OCI-M2 (cell line): ENCODE measurements at regions not wholly inside any gene's neighbourhood (a gene's known extent, or its start where the extent isn't known, plus 50 kb on each side); places are given as distances from the start of the nearest gene placed in this dataset.

Source experiments
- DNase-seq: peaks from one replicate; lab custom pipeline; 2025; ENCODE audit not compliant: unreplicated experiment; lab: John Stamatoyannopoulos, UW

- no peak for DNase-seq
Observed at GRCh38 chr18:33866386-33866785, 288.4 kb downstream of the ASXL3 start.

GRCh38 chr18:33863912-33864311 is 285.9 kb downstream of the ASXL3 start:
- DNase-seq: no peak

- DNase-seq: no peak
Observed at GRCh38 chr18:33854827-33855139, 276.8 kb downstream of the ASXL3 start.

GRCh38 chr18:33854086-33854826 is 276.2 kb downstream of the ASXL3 start:
- DNase-seq: no peak

- DNase-seq: no peak
Observed at GRCh38 chr18:33853187-33853586, 275.2 kb downstream of the ASXL3 start.

GRCh38 chr18:33851546-33852078 is 273.6 kb downstream of the ASXL3 start:
- DNase-seq: no peak

- DNase-seq: no peak
Observed at GRCh38 chr18:33849731-33850130, 271.7 kb downstream of the ASXL3 start.

- no peak for DNase-seq
Observed at GRCh38 chr18:33844232-33844631, 266.2 kb downstream of the ASXL3 start.

- no peak for DNase-seq
Observed at GRCh38 chr18:33841221-33841967, 263.4 kb downstream of the ASXL3 start.

GRCh38 chr18:33840212-33840593 is 262.2 kb downstream of the ASXL3 start:
- DNase-seq: no peak

GRCh38 chr18:33839452-33840211 is 261.6 kb downstream of the ASXL3 start:
- no peak for DNase-seq

- DNase-seq: no peak
Observed at GRCh38 chr18:33838054-33838453, 260.0 kb downstream of the ASXL3 start.

GRCh38 chr18:33837191-33837590 is 259.2 kb downstream of the ASXL3 start:
- no peak for DNase-seq

GRCh38 chr18:33836564-33836963 is 258.5 kb downstream of the ASXL3 start:
- no peak for DNase-seq

- no peak for DNase-seq
Observed at GRCh38 chr18:33835419-33835818, 257.4 kb downstream of the ASXL3 start.

GRCh38 chr18:33833842-33834241 is 255.8 kb downstream of the ASXL3 start:
- DNase-seq: no peak

- DNase-seq: no peak
Observed at GRCh38 chr18:33831424-33831823, 253.4 kb downstream of the ASXL3 start.

GRCh38 chr18:33830213-33830612 is 252.2 kb downstream of the ASXL3 start:
- no peak for DNase-seq

GRCh38 chr18:33828949-33829348 is 250.9 kb downstream of the ASXL3 start:
- no peak for DNase-seq

- DNase-seq: no peak
Observed at GRCh38 chr18:33826151-33826550, 248.1 kb downstream of the ASXL3 start.

GRCh38 chr18:33821503-33821902 is 243.5 kb downstream of the ASXL3 start:
- no peak for DNase-seq
